Mesendoderm (in vitro differentiated cells): ENCODE measurements at regions not wholly inside any gene's neighbourhood (a gene's known extent, or its start where the extent isn't known, plus 50 kb on each side); places are given as distances from the start of the nearest gene placed in this dataset.

Experiments used
- DNase-seq: peaks from one replicate; pipeline ENCODE4 v3.0.0; 2013
- H2AK5ac ChIP-seq: 2 replicates; pipeline ENCODE4 v1.6.1; 2013; ENCODE audit warnings: low read length, inconsistent platforms
- H2BK120ac ChIP-seq: 2 replicates; pipeline ENCODE4 v1.6.1; 2013; ENCODE audit warnings: low read depth, mild to moderate bottlenecking, low read length, moderate library complexity, mixed read lengths
- H2BK15ac ChIP-seq: replicated peaks from 2 replicates; pipeline ENCODE4 v1.6.1; 2013; ENCODE audit warnings: low read depth, mild to moderate bottlenecking, moderate library complexity
- H2BK5ac ChIP-seq: 2 replicates; pipeline ENCODE4 v1.6.1; 2013; ENCODE audit warnings: low read length, inconsistent platforms
- H3K18ac ChIP-seq: 2 replicates; pipeline ENCODE4 v1.6.1; 2013; ENCODE audit warnings: mild to moderate bottlenecking, low read length, mixed read lengths
- H3K23ac ChIP-seq: one replicate; pipeline ENCODE4 v1.6.1; 2013; ENCODE audit warnings: low read length
- H3K27ac ChIP-seq: 2 replicates; pipeline ENCODE4 v1.5.1; 2013; ENCODE audit warnings: low read depth, mild to moderate bottlenecking, inconsistent platforms, low read length, moderate library complexity
- H3K27me3 ChIP-seq: 2 replicates; pipeline ENCODE4 v1.6.1; 2013; ENCODE audit warnings: low read length, control low read depth, mild to moderate bottlenecking, inconsistent platforms; ENCODE audit not compliant: insufficient read depth, poor library complexity
- H3K36me3 ChIP-seq: 2 replicates; pipeline ENCODE4 v1.6.1; 2013; ENCODE audit warnings: low read length, inconsistent platforms; ENCODE audit not compliant: control insufficient read depth, insufficient read depth
- H3K4ac ChIP-seq: one replicate; pipeline ENCODE4 v1.6.1; 2013; ENCODE audit warnings: low read depth, mild to moderate bottlenecking, low read length, moderate library complexity
- H3K4me1 ChIP-seq: 2 replicates; pipeline ENCODE4 v1.6.1; 2013; ENCODE audit warnings: low read depth, low read length, inconsistent platforms; ENCODE audit not compliant: control insufficient read depth
- H3K4me2 ChIP-seq: 2 replicates; pipeline ENCODE4 v1.6.1; 2013; ENCODE audit warnings: low read length
- H3K4me3 ChIP-seq: 2 replicates; pipeline ENCODE4 v1.5.1; 2013; ENCODE audit warnings: mild to moderate bottlenecking, low read length
- H3K56ac ChIP-seq: one replicate; pipeline ENCODE4 v1.6.1; 2013; ENCODE audit warnings: low read length
- H3K79me1 ChIP-seq: 2 replicates; pipeline ENCODE4 v1.6.1; 2013; ENCODE audit warnings: low read length, inconsistent platforms
- H3K79me2 ChIP-seq: 2 replicates; pipeline ENCODE4 v1.6.1; 2013; ENCODE audit warnings: mild to moderate bottlenecking, low read length; ENCODE audit not compliant: control insufficient read depth, insufficient read depth
- H3K9ac ChIP-seq: 2 replicates; pipeline ENCODE4 v1.6.1; 2013; ENCODE audit warnings: low read length, inconsistent platforms
- H4K5ac ChIP-seq: one replicate; pipeline ENCODE4 v1.6.1; 2013; ENCODE audit warnings: low read length
- H4K8ac ChIP-seq: one replicate; pipeline ENCODE4 v1.6.1; 2013; ENCODE audit warnings: low read depth, mild to moderate bottlenecking, control low read depth, low read length, moderate library complexity
- WGBS: extraction: QIAGEN DNeasy Blood & Tissue Kit; methylation state at CpG from one replicate; pipeline ENCODE4 v1.1.7; 2013; ENCODE audit warnings: low lambda C conversion rate, missing lambda C conversion rate; ENCODE audit not compliant: insufficient coverage; ENCODE audit errors: extremely low coverage; 5-methylcytosine and 5-hydroxymethylcytosine counted together

- no peak overlapping the region for H3K9ac ChIP-seq
- H3K4ac ChIP-seq, result no peak overlapping the region
- no peak overlapping the region for H2BK120ac ChIP-seq
- H3K79me2 ChIP-seq, result no peaks in the 10 kb centered on the region
- H2AK5ac ChIP-seq, result no peak overlapping the region
- H4K5ac ChIP-seq, result no peak overlapping the region
- no peak overlapping the region for H2BK15ac ChIP-seq
- H3K4me1 ChIP-seq, result no peaks in the 10 kb centered on the region
- no peak overlapping the region for H3K4me2 ChIP-seq
- no peak overlapping the region for H3K27ac ChIP-seq
- H3K4me3 ChIP-seq, result no peak overlapping the region
- no peaks in the 10 kb centered on the region for H3K79me1 ChIP-seq
- H3K56ac ChIP-seq, result no peak overlapping the region
- no peak overlapping the region for H3K18ac ChIP-seq
- no peak overlapping the region for H2BK5ac ChIP-seq
- H3K23ac ChIP-seq, result no peak overlapping the region
- no peak overlapping the region for H4K8ac ChIP-seq
- H3K36me3 ChIP-seq, result no peaks in the 10 kb centered on the region
- no CpG with 5 or more reads among the region's 1 CpG for WGBS
- peak; percentile 60 for DNase-seq
- H3K27me3 ChIP-seq, result no peaks in the 10 kb centered on the region
Observed at GRCh38 chr9:26462213-26462612, 430.4 kb downstream of the CAAP1 start.

- Histone ChIP-seq H3K36me3 (no peaks in the 10 kb centered on the region), H3K18ac (no peak overlapping the region), H4K8ac (no peak overlapping the region), H2BK5ac (no peak overlapping the region), H3K27me3 (no peaks in the 10 kb centered on the region), H3K27ac (no peak overlapping the region), H3K4ac (no peak overlapping the region), H3K23ac (no peak overlapping the region), H3K4me2 (no peak overlapping the region), H4K5ac (no peak overlapping the region), H3K4me3 (no peak overlapping the region), H3K56ac (no peak overlapping the region), H3K79me2 (no peaks in the 10 kb centered on the region), H3K9ac (no peak overlapping the region), H3K4me1 (no peaks in the 10 kb centered on the region), H2BK120ac (no peak overlapping the region), H2BK15ac (no peak overlapping the region), H3K79me1 (no peaks in the 10 kb centered on the region), H2AK5ac (no peak overlapping the region)
- DNase-seq, result no peak
- WGBS, result no CpG with 5 or more reads among the region's 1 CpG
Observed at GRCh38 chr9:26460624-26461023, 432.0 kb downstream of the CAAP1 start.

DNA sequence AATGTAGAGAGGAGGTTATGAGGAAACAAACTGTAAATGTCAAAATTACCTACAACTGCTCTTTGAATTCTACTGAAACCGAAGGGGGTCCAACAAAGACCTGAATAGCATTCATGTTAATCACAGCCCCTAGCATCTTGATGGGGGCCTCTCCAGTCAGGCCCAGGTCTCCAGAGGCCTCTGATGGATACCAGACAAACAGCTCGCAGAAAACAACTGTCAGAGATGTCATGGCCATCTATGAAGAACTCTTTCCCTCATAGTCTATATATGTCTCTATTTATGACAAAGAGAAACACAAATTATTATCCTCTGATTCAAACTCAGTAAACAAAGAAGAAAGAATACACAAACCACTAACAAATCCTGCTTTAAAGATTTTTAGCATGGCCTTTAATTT lies 432.6 kb downstream of the CAAP1 start:
- no peak overlapping the region for H3K4me3 ChIP-seq
- H4K5ac ChIP-seq, result no peak overlapping the region
- H3K56ac ChIP-seq, result no peak overlapping the region
- no peak overlapping the region for H3K27ac ChIP-seq
- no peak overlapping the region for H3K4ac ChIP-seq
- H3K79me1 ChIP-seq, result no peaks in the 10 kb centered on the region
- H3K9ac ChIP-seq, result no peak overlapping the region
- no peaks in the 10 kb centered on the region for H3K4me1 ChIP-seq
- H3K36me3 ChIP-seq, result no peaks in the 10 kb centered on the region
- H3K23ac ChIP-seq, result no peak overlapping the region
- H3K27me3 ChIP-seq, result no peaks in the 10 kb centered on the region
- no peak for DNase-seq
- no CpG with 5 or more reads among the region's 2 CpGs for WGBS
- H4K8ac ChIP-seq, result no peak overlapping the region
- no peak overlapping the region for H3K18ac ChIP-seq
- no peak overlapping the region for H2AK5ac ChIP-seq
- H2BK5ac ChIP-seq, result no peak overlapping the region
- no peak overlapping the region for H3K4me2 ChIP-seq
- H3K79me2 ChIP-seq, result no peaks in the 10 kb centered on the region
- no peak overlapping the region for H2BK120ac ChIP-seq
- no peak overlapping the region for H2BK15ac ChIP-seq

DNA sequence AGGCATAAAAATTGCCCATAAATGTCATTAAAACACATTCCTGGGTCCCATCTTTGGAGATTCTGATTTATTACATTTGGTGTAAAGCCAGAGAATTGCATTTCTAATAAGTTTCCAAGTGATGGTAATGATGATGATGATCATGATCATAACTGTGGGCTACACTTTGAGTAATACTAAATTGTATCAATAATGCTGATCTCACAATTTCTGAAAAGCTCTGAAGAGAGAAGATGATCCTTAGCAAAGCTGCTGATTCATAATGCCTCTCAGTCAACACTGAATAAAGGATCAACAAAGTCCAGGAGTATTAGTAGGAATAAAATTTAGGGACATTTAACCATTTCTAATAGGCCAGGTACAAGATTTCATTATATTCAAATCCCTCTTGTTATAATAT lies 434.5 kb downstream of the CAAP1 start:
- H3K56ac ChIP-seq, result no peak overlapping the region
- H3K18ac ChIP-seq, result no peak overlapping the region
- no peaks in the 10 kb centered on the region for H3K27me3 ChIP-seq
- no peak overlapping the region for H3K27ac ChIP-seq
- H3K4me3 ChIP-seq, result no peak overlapping the region
- H2BK15ac ChIP-seq, result no peak overlapping the region
- H3K9ac ChIP-seq, result no peak overlapping the region
- no peak overlapping the region for H4K5ac ChIP-seq
- no peak overlapping the region for H2BK120ac ChIP-seq
- no peaks in the 10 kb centered on the region for H3K4me1 ChIP-seq
- no peak overlapping the region for H2BK5ac ChIP-seq
- H3K79me2 ChIP-seq, result no peaks in the 10 kb centered on the region
- H3K4ac ChIP-seq, result no peak overlapping the region
- no peak overlapping the region for H4K8ac ChIP-seq
- no peaks in the 10 kb centered on the region for H3K79me1 ChIP-seq
- H2AK5ac ChIP-seq, result no peak overlapping the region
- no peak overlapping the region for H3K4me2 ChIP-seq
- no peak overlapping the region for H3K23ac ChIP-seq
- H3K36me3 ChIP-seq, result no peaks in the 10 kb centered on the region
- DNase-seq, result no peak

- Histone ChIP-seq H2BK15ac (no peak overlapping the region), H2BK5ac (no peak overlapping the region), H3K79me2 (no peaks in the 10 kb centered on the region), H3K4me3 (no peak overlapping the region), H2BK120ac (no peak overlapping the region), H3K56ac (no peak overlapping the region), H3K27me3 (no peaks in the 10 kb centered on the region), H3K4me2 (no peak overlapping the region), H3K18ac (no peak overlapping the region), H3K9ac (no peak overlapping the region), H3K27ac (no peak overlapping the region), H3K23ac (no peak overlapping the region), H3K79me1 (no peaks in the 10 kb centered on the region), H2AK5ac (no peak overlapping the region), H4K5ac (no peak overlapping the region), H3K36me3 (no peaks in the 10 kb centered on the region), H3K4me1 (no peaks in the 10 kb centered on the region), H3K4ac (no peak overlapping the region), H4K8ac (no peak overlapping the region)
- whole genome bisulfite sequencing, result no CpG with 5 or more reads among the region's 3 CpGs
- no peak for DNase-seq
Observed at GRCh38 chr9:26457151-26457550, 435.5 kb downstream of the CAAP1 start.

DNA sequence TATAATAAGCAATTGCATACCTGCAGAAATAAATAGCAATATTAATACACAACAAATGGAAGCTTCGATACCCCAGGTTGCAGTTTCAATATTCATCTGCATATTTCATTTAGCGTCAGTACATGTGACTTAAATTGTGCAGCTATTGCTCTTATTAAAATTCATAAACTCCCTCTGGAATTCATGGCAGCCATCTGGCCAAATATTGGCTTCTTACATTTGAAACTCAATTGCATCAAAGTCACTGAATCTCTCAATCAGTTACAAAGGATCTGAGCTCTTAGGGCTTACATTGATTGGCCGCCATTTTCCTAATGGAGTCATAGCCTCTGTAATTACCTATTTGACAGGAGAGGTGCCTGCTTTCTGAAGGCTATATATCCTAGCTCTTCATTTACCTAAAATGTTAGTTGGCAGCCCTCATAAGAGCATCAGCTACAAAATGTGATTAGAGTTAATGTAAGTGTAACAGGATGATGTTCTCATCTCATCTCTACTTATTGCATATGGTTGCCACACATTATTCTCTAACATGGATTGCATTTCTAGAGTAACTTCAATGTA lies 453.5 kb downstream of the CAAP1 start:
- no peaks in the 10 kb centered on the region for H3K79me1 ChIP-seq
- H3K4me3 ChIP-seq, result no peak overlapping the region
- no peak overlapping the region for H3K27ac ChIP-seq
- no peaks in the 10 kb centered on the region for H3K4me1 ChIP-seq
- H2AK5ac ChIP-seq, result no peak overlapping the region
- DNase-seq, result no peak
- no peaks in the 10 kb centered on the region for H3K79me2 ChIP-seq
- H3K4me2 ChIP-seq, result no peak overlapping the region
- no peak overlapping the region for H3K18ac ChIP-seq
- H4K8ac ChIP-seq, result no peak overlapping the region
- no peak overlapping the region for H3K56ac ChIP-seq
- no peaks in the 10 kb centered on the region for H3K27me3 ChIP-seq
- no peaks in the 10 kb centered on the region for H3K36me3 ChIP-seq
- no peak overlapping the region for H2BK15ac ChIP-seq
- no peak overlapping the region for H4K5ac ChIP-seq
- no peak overlapping the region for H3K23ac ChIP-seq
- H3K9ac ChIP-seq, result no peak overlapping the region
- no peak overlapping the region for H3K4ac ChIP-seq
- no CpG with 5 or more reads among the region's 3 CpGs for WGBS
- no peak overlapping the region for H2BK120ac ChIP-seq
- no peak overlapping the region for H2BK5ac ChIP-seq
